HEK293T (cell line): ENCODE measurements at regions not wholly inside any gene's neighbourhood (a gene's known extent, or its start where the extent isn't known, plus 50 kb on each side); places are given as distances from the start of the nearest gene placed in this dataset.

Source experiments
- ARNT ChIP-seq: fragments of 450-650 bp; IDR thresholded peaks from 2 replicates; pipeline ENCODE4 v1.6.1; 2017; ENCODE audit warnings: mild to moderate bottlenecking
- BHLHE40 ChIP-seq: fragments of 450-650 bp; IDR thresholded peaks from 2 replicates; pipeline ENCODE4 v1.6.1; 2016; ENCODE audit warnings: mild to moderate bottlenecking, moderate library complexity, borderline replicate concordance
- CTBP1 ChIP-seq: fragments of 450-650 bp; IDR thresholded peaks from 2 replicates; pipeline ENCODE4 v1.6.1; 2016; ENCODE audit warnings: borderline replicate concordance
- ELF4 ChIP-seq: fragments of 450-650 bp; IDR thresholded peaks from 2 replicates; pipeline ENCODE4 v1.6.1; 2017; ENCODE audit warnings: antibody characterized with exemption
- FOXK2 ChIP-seq: fragments of 450-650 bp; IDR thresholded peaks from 2 replicates; pipeline ENCODE4 v1.6.1; 2016; ENCODE audit warnings: mild to moderate bottlenecking
- FOXM1 ChIP-seq: fragments of 450-650 bp; IDR thresholded peaks from 2 replicates; pipeline ENCODE4 v1.6.1; 2017; ENCODE audit warnings: mild to moderate bottlenecking, borderline replicate concordance
- HDGF ChIP-seq: fragments of 450-650 bp; IDR thresholded peaks from 2 replicates; pipeline ENCODE4 v1.6.1; 2017; ENCODE audit warnings: antibody characterized with exemption, borderline replicate concordance
- L3MBTL2 ChIP-seq: fragments of 450-650 bp; conservative IDR thresholded peaks from 2 replicates; pipeline ENCODE4 v1.6.1; 2016; ENCODE audit warnings: mild to moderate bottlenecking
- PKNOX1 ChIP-seq: fragments of 450-650 bp; IDR thresholded peaks from 2 replicates; pipeline ENCODE4 v1.6.1; 2016
- SP1 ChIP-seq: fragments of 450-650 bp; IDR thresholded peaks from 2 replicates; pipeline ENCODE4 v1.6.1; 2017
- SUZ12 ChIP-seq: fragments of 450-650 bp; IDR thresholded peaks from 2 replicates; pipeline ENCODE4 v1.6.1; 2016; ENCODE audit warnings: mild to moderate bottlenecking
- TARDBP ChIP-seq: fragments of 450-650 bp; IDR thresholded peaks from 2 replicates; pipeline ENCODE4 v1.6.1; 2016
- ZNF384 ChIP-seq: fragments of 450-650 bp; IDR thresholded peaks from 2 replicates; pipeline ENCODE4 v1.6.1; 2016

- TF ChIP-seq ELF4 (no peak), BHLHE40 (no peak), PKNOX1 (no peak), SP1 (no peak), FOXM1 (no peak), CTBP1 (no peak), SUZ12 (no peak), ARNT (no peak), TARDBP (no peak), HDGF (no peak), L3MBTL2 (no peak), ZNF384 (no peak), FOXK2 (no peak)
Observed at GRCh38 chr3:70803319-70803718, 490.9 kb upstream of the MDFIC2 start.
